GM19238 (cell line): ENCODE measurements at regions not wholly inside any gene's neighbourhood (a gene's known extent, or its start where the extent isn't known, plus 50 kb on each side); places are given as distances from the start of the nearest gene placed in this dataset.

Experiments
- DNase-seq: peaks from one replicate; pipeline ENCODE4 v3.0.0; 2011; ENCODE audit warnings: low spot score; ENCODE audit not compliant: insufficient read length

DNA sequence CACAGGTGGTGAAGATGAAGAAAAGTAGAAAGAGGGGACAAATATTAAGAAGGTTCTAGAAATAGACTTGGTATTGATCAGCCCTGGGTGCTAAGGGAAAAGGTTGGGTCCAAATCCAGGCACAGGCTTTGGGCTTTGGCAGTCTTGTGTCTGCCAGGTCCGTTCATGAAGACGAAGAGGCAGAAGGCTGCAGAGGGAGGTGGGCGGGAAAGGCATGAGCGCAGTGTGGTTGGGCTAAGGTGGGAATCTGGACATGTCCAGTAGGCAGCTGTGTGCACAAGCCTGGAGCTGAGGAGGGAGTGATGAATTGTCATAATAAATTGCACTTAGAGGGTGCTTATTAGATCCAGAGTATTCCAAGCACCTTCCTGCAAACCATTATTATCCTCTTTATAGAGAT lies 105.7 kb upstream of the TEX51 start:
- DNase-seq: no peak

DNA sequence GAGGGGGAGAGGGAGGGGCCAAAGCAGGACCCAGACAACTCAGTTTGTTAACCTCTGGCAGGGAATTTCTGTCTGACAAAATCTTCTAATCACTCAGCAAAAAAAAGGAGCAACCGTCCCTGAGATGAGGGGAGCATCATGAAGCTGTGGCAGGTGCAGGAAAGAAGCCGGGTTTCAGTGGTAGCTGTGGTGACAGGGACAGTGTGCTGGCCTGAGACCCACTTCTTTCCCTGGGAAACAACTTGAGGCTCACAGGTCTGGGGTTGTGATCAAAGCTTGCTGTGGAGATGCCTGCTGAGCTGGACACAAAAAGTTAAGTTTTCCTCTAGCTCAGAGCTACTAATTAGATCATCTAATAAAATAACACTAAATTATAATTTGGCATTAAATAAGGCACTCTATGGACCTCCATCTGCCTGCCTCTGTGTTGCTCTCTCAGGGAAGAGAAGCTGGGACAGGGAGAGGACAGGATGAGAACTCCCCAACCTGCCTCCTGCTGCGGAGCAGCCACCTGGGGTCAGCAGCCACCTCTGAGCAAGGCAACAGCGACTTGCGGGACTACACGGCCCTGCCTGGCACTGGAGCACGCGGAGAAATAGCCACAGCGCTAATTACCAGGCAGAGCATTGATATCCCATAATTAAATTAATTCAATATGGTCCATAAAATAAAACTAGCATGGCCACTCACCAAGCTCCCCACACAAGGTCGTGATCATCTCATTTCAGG lies 104.6 kb upstream of the TEX51 start:
- no peak for DNase-seq

DNA sequence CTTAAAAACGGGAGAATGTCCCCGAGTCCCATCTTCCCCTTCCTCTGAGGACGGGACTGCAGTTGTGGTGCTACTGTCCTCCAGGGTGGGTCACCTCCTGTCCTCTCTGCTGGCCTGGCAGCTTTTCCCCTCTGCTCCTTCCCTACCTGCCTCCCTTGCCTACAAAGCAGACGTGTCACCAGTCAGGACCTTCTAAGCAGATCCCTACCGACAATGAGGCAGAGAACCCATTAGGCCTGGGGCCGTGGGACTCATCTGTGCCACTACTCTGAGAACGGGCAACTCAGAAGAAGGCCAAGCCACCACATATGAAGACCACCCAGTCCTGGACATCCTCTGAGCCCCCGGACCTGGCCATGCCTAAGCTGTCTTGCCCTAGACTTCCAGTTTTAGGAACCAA lies 103.0 kb upstream of the TEX51 start:
- no peak for DNase-seq

DNA sequence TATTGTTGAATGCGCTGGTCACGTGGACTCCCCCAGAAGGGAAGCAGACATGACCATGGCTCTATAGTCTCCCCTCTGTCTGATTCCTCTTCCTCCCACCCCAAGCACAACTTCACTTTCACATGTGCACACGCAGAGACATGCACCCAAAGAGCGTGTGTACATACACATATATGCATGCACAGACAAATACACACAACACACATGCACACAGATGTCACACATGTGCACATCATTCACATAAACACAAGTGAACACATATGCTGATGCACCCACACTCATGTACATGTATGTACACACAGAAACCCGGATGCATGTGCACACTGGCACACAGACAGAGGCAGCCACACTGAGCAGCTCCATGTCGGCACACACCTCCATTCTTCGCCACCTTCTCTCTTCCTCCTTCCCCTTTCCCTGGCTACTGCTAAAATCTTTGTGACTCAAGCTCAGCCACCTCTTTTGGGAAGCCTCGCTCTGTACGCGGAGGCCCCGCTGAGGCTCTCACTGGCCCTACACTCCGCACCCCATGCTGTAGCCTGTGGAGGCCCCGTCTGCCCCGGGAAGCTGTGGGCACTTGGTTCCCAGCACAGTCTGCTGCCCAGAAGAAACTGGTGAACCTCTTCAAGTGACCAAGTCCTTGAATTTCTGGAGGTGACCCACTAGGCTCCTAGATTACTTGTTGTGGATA lies 101.6 kb upstream of the TEX51 start:
- no peak for DNase-seq

DNA sequence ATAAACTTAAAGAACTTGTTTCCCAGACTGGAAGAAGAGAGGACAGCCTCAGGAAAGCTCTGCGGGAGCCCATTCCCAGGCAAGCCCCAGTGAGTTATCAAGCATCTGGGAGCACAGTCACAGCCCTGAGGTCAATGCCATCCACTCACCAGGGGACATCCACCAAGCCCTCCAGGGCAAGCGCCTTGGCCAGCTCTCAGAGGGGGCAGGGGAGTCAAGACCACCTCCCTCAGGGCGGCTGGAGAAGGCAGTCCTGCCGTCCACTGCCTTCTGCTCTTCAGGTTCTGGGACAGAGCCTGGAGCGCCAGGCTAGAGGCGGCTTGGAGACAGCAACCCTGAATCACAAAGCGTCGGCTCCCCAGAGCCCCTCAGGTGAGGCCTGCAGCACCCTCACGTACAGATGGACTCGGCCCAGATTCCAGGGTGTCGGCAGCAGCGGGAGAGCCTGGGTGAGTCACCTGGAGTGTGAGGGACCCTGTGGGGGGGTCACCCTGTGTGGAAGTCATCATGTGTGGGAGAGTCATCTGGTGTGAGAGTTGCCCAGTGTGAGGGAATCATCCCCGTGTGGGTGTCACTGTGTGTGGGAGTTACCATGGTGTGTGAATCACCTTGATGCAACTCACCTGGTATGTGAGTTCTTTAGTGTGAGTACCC lies 100.9 kb upstream of the TEX51 start:
- DNase-seq: no peak

DNA sequence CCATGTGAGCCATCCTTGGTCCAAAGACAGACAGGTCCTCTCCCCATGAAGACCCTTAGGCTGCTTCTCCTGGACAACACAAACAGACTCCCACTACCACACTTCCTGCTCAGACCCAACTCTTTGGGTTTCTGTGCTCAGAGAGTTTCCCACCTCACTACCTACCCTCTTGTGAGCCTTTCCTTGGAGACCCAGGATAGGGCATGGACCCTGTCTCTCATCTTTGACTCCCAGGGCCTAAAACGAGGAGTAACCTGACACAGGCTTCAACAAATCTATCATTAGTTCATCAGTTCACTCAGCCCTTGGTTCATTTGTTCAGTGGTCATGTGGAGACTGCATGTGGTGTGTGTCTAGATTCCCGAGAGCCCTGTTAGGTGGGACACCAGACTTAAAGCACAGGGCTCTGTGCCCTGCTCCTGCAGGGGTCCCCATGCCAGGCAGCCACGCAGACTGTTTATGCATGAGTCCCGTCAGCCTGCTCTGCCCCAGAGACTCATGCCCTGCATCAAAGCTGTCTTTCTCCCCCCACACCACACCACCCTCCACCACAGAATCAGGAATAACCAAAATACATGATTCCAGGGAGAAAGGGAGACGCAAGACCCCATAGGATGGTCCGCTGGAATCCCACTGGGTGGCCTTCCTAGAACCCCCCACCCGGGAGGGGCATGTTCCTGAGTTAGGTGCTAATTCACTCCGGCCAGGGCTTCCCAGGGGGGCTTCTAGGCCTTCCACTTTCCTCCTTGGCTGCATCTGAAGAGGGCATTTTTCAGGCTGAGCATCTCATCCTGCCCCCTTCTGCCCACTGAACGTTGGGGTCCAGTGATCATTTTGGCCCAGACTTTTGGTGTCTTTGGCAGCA lies 100.2 kb upstream of the TEX51 start:
- no peak for DNase-seq

DNA sequence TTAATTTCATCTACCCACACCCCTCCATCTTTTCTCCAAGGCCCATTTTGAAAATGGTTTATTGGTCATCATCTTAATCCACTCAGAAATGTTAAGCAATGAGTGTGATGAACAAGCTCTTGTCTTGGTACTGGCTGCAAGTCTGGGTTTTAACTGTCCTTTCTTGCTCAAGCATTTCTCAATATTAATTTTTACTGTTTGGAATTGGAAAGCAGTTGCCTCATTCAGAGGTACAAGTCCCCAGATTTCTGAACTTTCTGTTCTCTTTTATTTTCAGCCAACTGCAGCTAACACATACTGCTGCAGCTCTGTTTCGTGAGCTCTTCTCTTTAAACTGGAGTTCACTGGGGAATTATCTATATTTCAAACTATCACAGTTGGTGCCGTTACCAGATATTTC lies 99.4 kb upstream of the TEX51 start:
- DNase-seq: no peak

DNA sequence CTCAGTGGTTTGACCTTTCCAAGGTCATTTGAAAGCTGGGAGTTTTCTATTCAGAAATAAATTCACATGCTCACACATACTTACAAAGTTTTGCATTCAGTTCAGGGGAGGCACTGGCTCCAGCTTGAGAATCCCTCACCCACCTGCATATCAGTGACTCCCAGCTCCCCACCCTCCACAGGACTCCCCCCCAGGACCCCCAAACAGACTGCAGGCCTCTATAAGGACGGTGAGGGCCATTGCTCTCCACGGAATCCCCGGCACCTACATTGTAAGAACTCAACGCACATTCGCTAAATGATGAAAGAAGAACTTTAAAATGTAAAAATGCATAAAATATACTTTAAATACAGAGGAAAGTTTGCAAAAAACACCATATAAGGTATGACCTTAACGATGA lies 97.2 kb upstream of the TEX51 start:
- no peak for DNase-seq

DNA sequence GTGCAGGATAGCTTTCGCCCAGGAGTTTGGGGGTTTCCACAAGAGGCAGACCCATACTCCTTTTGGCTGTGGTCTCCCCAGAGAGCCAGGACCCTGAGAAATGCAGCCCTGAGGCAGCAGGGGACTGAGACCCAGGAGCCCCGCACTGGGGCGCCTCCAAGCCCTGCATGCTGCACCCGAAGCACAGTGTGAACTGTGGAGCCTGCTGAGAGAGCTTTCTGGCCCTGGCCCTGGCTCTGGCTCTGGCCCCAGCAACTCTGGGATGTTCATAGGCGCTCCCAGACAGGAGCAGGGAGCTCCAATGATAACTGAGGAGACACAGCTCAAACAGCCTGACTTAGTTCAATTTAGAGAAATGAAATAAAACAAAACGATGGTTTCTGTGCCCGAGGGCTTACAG lies 96.4 kb upstream of the TEX51 start:
- DNase-seq: no peak

DNA sequence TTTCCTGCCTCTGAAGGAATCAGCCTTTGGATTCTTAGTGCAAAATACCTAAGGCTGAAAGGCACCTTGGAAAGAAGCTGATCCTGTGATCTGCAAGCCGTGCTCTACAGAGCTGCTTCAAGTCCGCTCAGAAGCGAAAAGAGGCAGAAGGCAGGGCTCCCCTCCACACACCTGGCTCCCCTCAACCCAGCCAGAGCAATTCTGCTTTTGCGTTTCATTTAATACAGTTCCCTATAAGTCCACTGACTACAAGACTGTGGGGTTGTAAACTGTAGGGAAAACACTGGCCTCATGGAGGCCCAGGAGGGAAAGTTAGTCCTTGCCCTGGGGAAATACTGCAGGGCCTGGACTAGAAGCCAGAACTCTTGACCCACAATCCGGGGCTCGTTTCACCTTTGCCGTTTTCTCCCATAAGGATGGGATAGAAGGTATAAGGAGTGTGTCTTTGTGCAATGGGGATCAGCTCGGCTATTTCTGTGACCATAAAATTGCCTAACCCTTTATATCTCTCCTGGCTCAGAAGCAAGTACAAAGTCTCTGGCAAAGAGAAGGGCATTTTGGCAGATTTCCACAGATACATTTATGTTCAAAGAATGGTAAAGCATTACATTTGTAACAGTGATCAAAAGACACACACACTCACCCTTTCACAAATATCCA lies 95.8 kb upstream of the TEX51 start:
- DNase-seq: no peak

DNA sequence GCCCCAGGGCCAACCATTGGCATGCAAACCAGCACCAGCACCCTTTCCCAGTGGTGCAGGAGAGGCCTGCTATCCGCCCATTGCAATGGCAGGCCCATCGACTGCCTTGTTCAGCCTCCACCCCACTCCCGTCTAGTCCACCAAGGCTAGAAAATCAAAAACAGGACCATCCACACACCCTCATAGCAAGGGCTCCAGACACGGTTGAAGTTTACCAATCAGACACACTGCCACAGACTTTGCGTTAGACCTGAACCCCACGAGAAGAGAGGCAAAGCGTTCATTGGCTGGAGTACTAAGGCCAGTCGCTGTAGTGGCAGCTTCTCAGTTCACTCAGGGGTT lies 95.3 kb upstream of the TEX51 start:
- DNase-seq: no peak

DNA sequence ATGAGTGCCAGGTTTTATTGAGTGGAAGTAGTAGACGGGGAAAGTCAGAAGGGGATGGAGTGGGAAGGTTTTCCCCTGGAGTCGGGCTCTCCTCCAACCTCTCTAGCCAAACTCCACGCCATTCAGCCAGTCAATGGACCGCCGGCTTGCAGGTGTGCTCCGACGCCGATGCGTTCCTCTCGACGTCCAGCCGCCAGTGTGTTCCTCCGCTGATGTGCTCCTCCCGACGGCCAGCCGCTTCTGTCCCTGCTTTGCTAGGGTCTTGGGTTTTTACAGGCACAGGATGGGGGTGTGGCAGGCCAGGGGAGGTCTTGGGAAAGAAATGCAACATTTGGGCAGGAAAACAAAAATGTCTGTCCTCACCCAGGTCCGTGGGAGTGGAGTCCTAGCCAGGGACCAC lies 94.3 kb upstream of the TEX51 start:
- no peak for DNase-seq

DNA sequence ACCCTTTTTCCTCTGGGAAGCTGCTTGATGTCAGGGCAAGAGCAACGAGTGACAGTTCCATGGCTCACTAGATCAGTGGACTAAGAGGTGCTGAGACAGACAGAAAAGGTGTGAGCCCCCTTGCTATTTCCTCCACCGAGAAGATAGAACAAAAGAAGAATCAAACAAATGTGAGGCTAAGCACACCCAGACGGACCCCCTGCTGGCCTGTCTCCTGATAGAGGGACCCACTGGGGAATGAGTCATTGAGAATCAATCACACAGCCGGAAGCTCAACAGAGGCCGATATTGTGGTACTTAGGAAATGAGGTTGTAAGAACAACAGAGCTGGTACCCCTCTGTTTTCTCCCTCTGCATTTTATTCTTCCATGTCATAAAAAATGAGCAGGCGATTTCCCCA lies 89.8 kb upstream of the TEX51 start:
- DNase-seq: no peak

DNA sequence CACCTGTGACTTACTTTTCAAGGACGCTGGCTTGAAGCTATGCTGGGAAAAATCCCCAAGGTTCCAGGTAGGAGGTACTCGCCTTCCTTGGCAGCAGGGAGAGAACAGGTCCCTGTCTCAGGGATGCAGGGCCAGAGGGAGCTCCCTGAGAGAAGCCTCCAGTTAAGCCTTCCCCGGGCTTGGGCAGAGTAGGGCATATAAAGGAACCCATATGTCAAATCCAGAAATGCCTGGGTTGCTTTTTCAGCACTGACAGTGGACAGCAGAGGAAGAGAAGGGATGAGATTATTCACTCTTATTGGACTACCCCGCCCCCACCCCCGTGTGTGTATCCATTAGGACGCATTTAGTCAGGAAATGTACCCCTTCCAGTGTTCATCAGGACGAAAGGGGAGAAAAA lies 89.3 kb upstream of the TEX51 start:
- DNase-seq: no peak

DNA sequence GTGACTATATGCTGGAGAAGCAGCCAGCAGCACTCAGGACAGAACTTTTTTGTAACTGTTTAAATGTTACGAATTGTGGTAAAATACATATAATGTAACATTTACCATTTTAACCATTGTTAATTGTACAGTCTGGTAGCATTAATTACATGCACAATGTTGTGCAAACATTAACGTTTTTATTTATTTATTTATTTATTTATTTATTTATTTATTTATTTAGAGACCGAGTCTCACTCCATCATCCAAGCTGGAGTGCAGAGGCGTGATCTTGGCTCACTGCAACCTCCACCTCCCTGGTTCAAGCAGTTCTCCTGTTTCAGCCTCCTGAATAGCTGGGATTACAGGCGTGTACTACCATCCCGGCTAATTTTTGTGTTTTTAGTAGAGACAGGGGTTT lies 88.7 kb upstream of the TEX51 start:
- DNase-seq: no peak

DNA sequence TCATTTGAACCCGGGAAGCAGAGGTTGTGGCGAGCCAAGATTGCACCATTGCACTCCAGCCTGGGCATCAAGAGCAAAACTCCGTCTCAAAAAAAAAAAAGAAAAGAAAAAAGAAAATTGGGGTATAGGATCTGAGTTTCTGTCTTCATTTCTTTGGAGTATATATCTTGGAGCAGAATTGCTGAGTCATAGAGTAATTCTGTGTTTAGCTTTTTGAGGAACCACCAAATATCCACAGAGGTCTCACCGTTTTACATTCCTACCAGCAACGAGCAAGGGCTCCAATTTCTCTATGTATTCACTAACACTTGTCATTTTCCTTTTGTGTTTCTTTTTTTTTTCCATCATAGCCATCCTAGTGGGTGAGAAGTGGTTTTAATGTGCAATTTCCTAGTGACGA lies 87.6 kb upstream of the TEX51 start:
- no peak for DNase-seq

DNA sequence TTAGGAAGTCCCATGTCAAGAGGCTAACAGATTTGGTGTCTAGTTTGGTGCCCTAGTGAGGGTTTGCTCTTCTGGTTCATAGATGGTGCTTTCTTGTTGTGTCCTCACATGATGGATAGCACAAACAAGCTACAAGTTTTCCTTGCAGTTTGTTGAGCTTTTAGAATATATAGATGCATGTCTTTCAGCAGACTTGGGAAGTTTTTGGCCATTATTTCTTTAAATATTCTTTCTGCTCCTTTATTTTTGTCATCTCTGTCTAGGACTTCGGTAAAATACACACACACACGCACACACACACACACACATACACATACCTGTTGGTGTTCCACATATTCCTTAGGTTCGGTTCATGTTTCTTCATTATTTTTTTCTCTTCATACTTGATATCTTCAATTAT lies 81.5 kb upstream of the TEX51 start:
- no peak for DNase-seq

DNA sequence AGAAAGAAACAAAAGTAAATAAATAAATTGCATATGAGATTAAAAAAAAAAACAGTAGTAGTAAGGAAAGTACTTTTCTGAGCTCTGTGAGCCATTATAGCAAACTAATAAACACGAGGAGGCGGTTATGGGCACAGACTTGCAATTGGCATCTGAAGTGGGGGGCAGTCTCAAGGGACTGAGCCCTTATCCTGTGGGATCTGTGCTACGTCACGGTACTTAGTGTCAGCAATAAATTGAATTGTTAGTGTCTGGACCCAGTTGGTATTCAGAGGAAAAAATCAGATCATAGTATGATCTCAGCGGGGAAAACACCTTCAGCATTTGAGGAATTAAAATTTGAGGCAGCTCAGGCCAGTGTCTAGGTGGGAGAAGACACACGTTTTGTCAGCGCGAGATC lies 76.6 kb upstream of the TEX51 start:
- no peak for DNase-seq

DNA sequence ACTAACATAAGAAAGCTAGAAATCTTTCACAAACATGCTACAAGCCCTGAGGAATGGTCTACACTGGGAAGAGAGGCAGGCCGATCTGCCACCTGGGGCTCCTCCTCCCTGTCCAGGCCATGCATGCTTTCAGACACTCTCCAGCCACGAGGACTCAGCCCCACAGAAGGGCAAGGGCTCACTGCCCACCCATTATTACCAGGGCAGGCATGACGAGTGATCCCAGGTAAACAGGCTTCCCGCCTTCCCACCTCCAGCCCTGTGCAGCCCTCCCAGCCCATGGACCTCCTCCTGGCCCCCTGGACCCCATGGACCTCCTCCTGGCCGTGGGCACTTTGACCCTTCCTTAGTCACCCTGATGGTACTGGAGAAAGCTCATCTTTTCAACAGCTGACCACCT lies 75.8 kb upstream of the TEX51 start:
- DNase-seq: no peak

DNA sequence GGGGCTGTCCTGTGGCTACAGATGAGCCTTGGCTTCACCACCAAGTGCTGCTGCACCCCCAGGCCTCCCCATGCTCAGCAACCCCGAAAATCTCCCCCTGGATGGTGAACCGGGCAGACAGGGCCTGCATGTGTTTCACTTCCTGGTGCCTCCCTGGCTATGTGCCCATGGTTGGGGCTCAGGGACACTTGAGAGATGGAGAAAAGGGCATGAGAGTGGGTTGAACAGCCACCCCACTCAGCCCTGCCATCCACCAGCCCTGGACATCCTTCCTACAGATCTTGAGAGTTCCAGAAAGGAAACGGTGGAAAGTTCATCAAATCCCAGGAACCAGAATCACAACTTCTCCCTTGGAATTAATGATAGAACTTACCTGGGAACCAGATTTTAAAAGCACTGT lies 74.7 kb upstream of the TEX51 start:
- DNase-seq: no peak

DNA sequence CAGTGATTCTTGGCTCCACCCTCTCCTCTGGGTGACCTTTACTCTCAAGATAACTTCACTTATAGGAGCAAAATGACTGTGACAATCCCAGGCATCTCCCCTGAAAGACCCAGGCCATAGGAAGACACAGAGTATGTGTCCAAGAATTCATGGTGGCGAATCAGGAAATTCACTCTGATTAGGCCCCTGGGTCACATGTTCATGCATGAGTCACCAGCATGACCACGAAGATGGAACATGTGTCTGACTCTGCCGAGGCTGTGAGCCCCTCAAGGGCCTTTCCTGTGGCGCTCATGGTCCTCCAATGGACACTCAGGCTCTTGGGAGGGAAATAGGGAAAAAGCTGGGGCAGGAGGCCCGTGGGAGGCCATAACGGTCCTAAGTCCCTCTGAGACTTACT lies 74.0 kb upstream of the TEX51 start:
- no peak for DNase-seq

DNA sequence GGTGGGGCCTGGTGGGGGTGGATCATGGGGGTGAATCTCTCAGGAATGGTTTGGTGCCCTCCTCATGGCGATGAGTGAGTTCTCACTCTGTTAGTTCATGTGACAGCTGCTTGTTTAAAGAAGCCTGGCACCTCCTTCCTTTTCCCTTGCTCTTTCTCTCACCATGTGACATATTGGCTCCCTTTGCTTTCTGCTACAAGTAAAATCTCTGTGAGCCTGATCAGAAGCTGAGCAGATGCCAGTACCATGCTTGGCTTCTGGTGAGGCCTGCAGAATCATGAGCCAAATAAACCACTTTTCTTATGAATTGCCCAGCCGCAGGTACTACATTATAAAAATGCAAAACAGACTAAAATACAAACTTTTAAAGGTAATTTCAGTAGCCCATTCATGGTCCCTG lies 73.4 kb upstream of the TEX51 start:
- DNase-seq: no peak
